H9 (cell line): ENCODE measurements at regions not wholly inside any gene's neighbourhood (a gene's known extent, or its start where the extent isn't known, plus 50 kb on each side); places are given as distances from the start of the nearest gene placed in this dataset.
"Not testable (repeated sequence)": the region's sequence is repeated elsewhere in the genome, so short reads cannot be mapped to it uniquely, and the experiment has no call there.

ENCODE experiments used
- DNase-seq: peaks from one replicate; pipeline ENCODE4 v3.0.0-alpha.2; 2017
- H2AFZ ChIP-seq: one replicate; pipeline ENCODE4 v1.6.1; 2013; ENCODE audit warnings: mild to moderate bottlenecking, low read length, control low read depth, moderate library complexity
- H2AK5ac ChIP-seq: 2 replicates; pipeline ENCODE4 v1.6.1; 2013; ENCODE audit warnings: low read length, control low read depth, mixed read lengths; ENCODE audit not compliant: insufficient read length
- H2BK120ac ChIP-seq: one replicate; pipeline ENCODE4 v1.6.1; 2013; ENCODE audit warnings: low read depth, mild to moderate bottlenecking, low read length, control low read depth, inconsistent platforms; ENCODE audit not compliant: poor library complexity, severe bottlenecking
- H2BK12ac ChIP-seq: 2 replicates; pipeline ENCODE4 v1.6.1; 2013; ENCODE audit warnings: low read length, control low read depth, mixed read lengths, low read depth; ENCODE audit not compliant: insufficient read length
- H2BK15ac ChIP-seq: 2 replicates; pipeline ENCODE4 v1.6.1; 2013; ENCODE audit warnings: low read depth, low read length, control low read depth
- H2BK20ac ChIP-seq: one replicate; pipeline ENCODE4 v1.6.1; 2013; ENCODE audit warnings: low read depth, mild to moderate bottlenecking, low read length, control low read depth, inconsistent platforms; ENCODE audit not compliant: poor library complexity, severe bottlenecking
- H2BK5ac ChIP-seq: 2 replicates; pipeline ENCODE4 v1.6.1; 2013; ENCODE audit warnings: low read length, control low read depth, mixed read lengths; ENCODE audit not compliant: insufficient read length
- H3K14ac ChIP-seq: 2 replicates; pipeline ENCODE4 v1.6.1; 2013; ENCODE audit warnings: low read length, control low read depth; ENCODE audit not compliant: insufficient read depth
- H3K18ac ChIP-seq: 2 replicates; pipeline ENCODE4 v1.6.1; 2013; ENCODE audit warnings: low read depth, mild to moderate bottlenecking, mixed read lengths, low read length, control low read depth; ENCODE audit not compliant: insufficient read length
- H3K23ac ChIP-seq: 2 replicates; pipeline ENCODE4 v1.6.1; 2013; ENCODE audit warnings: low read length, control low read depth, mixed read lengths, low read depth; ENCODE audit not compliant: insufficient read length
- H3K23me2 ChIP-seq: 2 replicates; pipeline ENCODE4 v1.6.1; 2013; ENCODE audit warnings: low read depth, mild to moderate bottlenecking, mixed read lengths, low read length, control low read depth; ENCODE audit not compliant: insufficient read length, poor library complexity, severe bottlenecking
- H3K27ac ChIP-seq: 2 replicates; pipeline ENCODE4 v1.5.1; 2013; ENCODE audit warnings: low read length, control low read depth, mixed read lengths, low read depth; ENCODE audit not compliant: insufficient read length
- H3K27me3 ChIP-seq: 2 replicates; pipeline ENCODE4 v1.6.1; 2013; ENCODE audit warnings: low read length, control low read depth, inconsistent platforms; ENCODE audit not compliant: insufficient read depth
- H3K4ac ChIP-seq: 2 replicates; pipeline ENCODE4 v1.6.1; 2013; ENCODE audit warnings: low read depth, mild to moderate bottlenecking, control low read depth, inconsistent platforms, low read length, moderate library complexity
- H3K4me1 ChIP-seq: 2 replicates; pipeline ENCODE4 v1.6.1; 2013; ENCODE audit warnings: low read length, control low read depth, inconsistent platforms; ENCODE audit not compliant: insufficient read depth
- H3K4me2 ChIP-seq: 2 replicates; pipeline ENCODE4 v1.6.1; 2013; ENCODE audit warnings: low read length, control low read depth, mixed read lengths; ENCODE audit not compliant: insufficient read length, insufficient read depth
- H3K56ac ChIP-seq: 2 replicates; pipeline ENCODE4 v1.6.1; 2013; ENCODE audit warnings: low read depth, mild to moderate bottlenecking, mixed read lengths, low read length, control low read depth; ENCODE audit not compliant: insufficient read length
- H3K79me1 ChIP-seq: 2 replicates; pipeline ENCODE4 v1.6.1; 2013; ENCODE audit warnings: low read depth, mild to moderate bottlenecking, moderate library complexity, low read length, control low read depth, inconsistent platforms; ENCODE audit not compliant: insufficient read depth, poor library complexity, severe bottlenecking
- H3K79me2 ChIP-seq: 2 replicates; pipeline ENCODE4 v1.6.1; 2013; ENCODE audit warnings: low read length, control low read depth, inconsistent platforms; ENCODE audit not compliant: insufficient read depth
- H3K9ac ChIP-seq: 2 replicates; pipeline ENCODE4 v1.6.1; 2013; ENCODE audit warnings: low read length, control low read depth, mixed read lengths; ENCODE audit not compliant: insufficient read length; ENCODE audit errors: extremely low read depth
- H3K9me3 ChIP-seq: one replicate; pipeline ENCODE4 v1.6.1; 2013; ENCODE audit warnings: low read depth, low read length, inconsistent platforms; ENCODE audit not compliant: control insufficient read depth
- H3T11ph ChIP-seq: one replicate; pipeline ENCODE4 v1.6.1; 2013; ENCODE audit warnings: mild to moderate bottlenecking, low read length, control low read depth, inconsistent platforms
- H4K20me1 ChIP-seq: one replicate; pipeline ENCODE4 v1.6.1; 2013; ENCODE audit not compliant: control insufficient read depth, insufficient read length, insufficient read depth
- H4K5ac ChIP-seq: 2 replicates; pipeline ENCODE4 v1.6.1; 2013; ENCODE audit warnings: low read depth, mild to moderate bottlenecking, mixed read lengths, low read length, control low read depth; ENCODE audit not compliant: insufficient read length
- H4K8ac ChIP-seq: replicated peaks from 2 replicates; pipeline ENCODE4 v1.6.1; 2013; ENCODE audit warnings: low read length, control low read depth, mixed read lengths, low read depth; ENCODE audit not compliant: insufficient read length
- H4K91ac ChIP-seq: 2 replicates; pipeline ENCODE4 v1.6.1; 2013; ENCODE audit warnings: low read depth, mild to moderate bottlenecking, moderate library complexity, mixed read lengths, low read length, control low read depth; ENCODE audit not compliant: insufficient read length
- H3K27ac Mint-ChIP-seq, 3 experiments: 2 replicates in 2 of 3; 3 replicates in 1 of 3; pipeline ENCODE4 v1.8.0; 2020 to 2021; ENCODE audit warnings: mixed read lengths in 3 of 3, mild to moderate bottlenecking in 1 of 3, moderate library complexity in 1 of 3
- H3K27me3 Mint-ChIP-seq: 2 replicates; pipeline ENCODE4 v1.8.0; 2021; ENCODE audit warnings: low read depth, mild to moderate bottlenecking, moderate library complexity, mixed read lengths
- H3K36me3 Mint-ChIP-seq, 3 experiments: 2 replicates in 2 of 3; 3 replicates in 1 of 3; pipeline ENCODE4 v1.8.0; 2020 to 2021; ENCODE audit warnings: low read depth in 3 of 3, mixed read lengths in 3 of 3; ENCODE audit not compliant: insufficient read depth in 1 of 3
- H3K4me1 Mint-ChIP-seq, 2 experiments: 2 replicates each; pipeline ENCODE4 v1.8.0; 2020; ENCODE audit warnings: mixed read lengths in 2 of 2
- H3K4me3 Mint-ChIP-seq, 2 experiments: 2 replicates in 1 of 2; 3 replicates in 1 of 2; pipeline ENCODE4 v1.8.0; 2020 to 2021; ENCODE audit warnings: mild to moderate bottlenecking in 2 of 2, mixed read lengths in 2 of 2, moderate library complexity in 1 of 2
- H3K9me3 Mint-ChIP-seq, 2 experiments: 2 replicates in 1 of 2; 3 replicates in 1 of 2; pipeline ENCODE4 v1.8.0; 2020; ENCODE audit warnings: mild to moderate bottlenecking in 2 of 2, mixed read lengths in 2 of 2, moderate library complexity in 1 of 2
- CTCF ChIP-seq: fragments of 200-600 bp; sonication (generic); conservative IDR thresholded peaks from 3 replicates; pipeline ENCODE4 v1.8.0; 2021; ENCODE audit warnings: antibody characterized with exemption, mild to moderate bottlenecking
- WGBS: extraction: QIAGEN DNeasy Blood & Tissue Kit; methylation state at CpG from one replicate; pipeline ENCODE4 v1.1.7; 2013; ENCODE audit warnings: missing lambda C conversion rate, low lambda C conversion rate, mixed read lengths; ENCODE audit not compliant: insufficient read length; ENCODE audit errors: extremely low coverage; 5-methylcytosine and 5-hydroxymethylcytosine counted together

- no peak overlapping the region for H4K5ac ChIP-seq
- H2AK5ac ChIP-seq, result no peak overlapping the region
- no peak overlapping the region for H2AFZ ChIP-seq
- H3K23ac ChIP-seq, result no peak overlapping the region
- 0 out of 5 replicates have a peak, but pooled peaks cover 0 to 2% of the 10 kb centered on the region in 2 experiments for H3K9me3 Mint-ChIP-seq
- H2BK120ac ChIP-seq, result no peak overlapping the region
- no peaks in the 10 kb centered on the region for H3K23me2 ChIP-seq
- H3K9ac ChIP-seq, result no peak overlapping the region
- H2BK20ac ChIP-seq, result no peak overlapping the region
- H2BK12ac ChIP-seq, result no peak overlapping the region
- no peaks in the 10 kb centered on the region for H3K27me3 Mint-ChIP-seq
- no peak overlapping the region for H3K4ac ChIP-seq
- TF ChIP-seq CTCF, result no peak
- H3K27me3 ChIP-seq, result no peaks in the 10 kb centered on the region
- no peak overlapping the region for H3K4me3 Mint-ChIP-seq
- no peaks in the 10 kb centered on the region for H3K36me3 Mint-ChIP-seq
- no peak overlapping the region for H2BK5ac ChIP-seq
- no peak for DNase-seq
- H4K8ac ChIP-seq, result no peak overlapping the region
- H3K27ac Mint-ChIP-seq, result no peak overlapping the region
- no peaks in the 10 kb centered on the region for H3K79me1 ChIP-seq
- H3K79me2 ChIP-seq, result no peaks in the 10 kb centered on the region
- no peaks in the 10 kb centered on the region for H3K9me3 ChIP-seq
- H3T11ph ChIP-seq, result no peak overlapping the region
- H3K56ac ChIP-seq, result no peak overlapping the region
- H3K27ac ChIP-seq, result no peak overlapping the region
- no peaks in the 10 kb centered on the region for H3K4me1 Mint-ChIP-seq
- no peak overlapping the region for H3K14ac ChIP-seq
- H4K91ac ChIP-seq, result no peak overlapping the region
- no CpG with 5 or more reads among the region's 2 CpGs for WGBS
- H3K4me2 ChIP-seq, result no peak overlapping the region
- no peak overlapping the region for H3K18ac ChIP-seq
- no peak overlapping the region for H2BK15ac ChIP-seq
- H4K20me1 ChIP-seq, result no peaks in the 10 kb centered on the region
- H3K4me1 ChIP-seq, result no peaks in the 10 kb centered on the region
Measured at GRCh38 chr2:22086726-22087125, 963.0 kb downstream of the TDRD15 start.

GRCh38 chr2:22103617-22104016, 979.8 kb downstream of the TDRD15 start:
- H2BK5ac ChIP-seq, H3K18ac ChIP-seq, H3K27ac Mint-ChIP-seq, H3K23me2 ChIP-seq, H3K14ac ChIP-seq, H4K8ac ChIP-seq, H2BK15ac ChIP-seq, H3K4me3 Mint-ChIP-seq, H3K36me3 Mint-ChIP-seq, H3K23ac ChIP-seq, H3K4ac ChIP-seq, H3K79me1 ChIP-seq, DNase-seq, H3K9me3 ChIP-seq, H3K79me2 ChIP-seq, H2BK120ac ChIP-seq, H3K27me3 ChIP-seq, H2BK12ac ChIP-seq, H3K4me2 ChIP-seq, H3K4me1 ChIP-seq, H3T11ph ChIP-seq, H4K91ac ChIP-seq, H3K56ac ChIP-seq, H3K27ac ChIP-seq, H4K20me1 ChIP-seq, H2BK20ac ChIP-seq, H3K9ac ChIP-seq, H3K4me1 Mint-ChIP-seq, H2AFZ ChIP-seq, H2AK5ac ChIP-seq, H3K27me3 Mint-ChIP-seq, H4K5ac ChIP-seq, H3K9me3 Mint-ChIP-seq: not testable (repeated sequence)
- no CpG with 5 or more reads among the region's 3 CpGs for WGBS
